Ascending aorta (tissue), 2 donors: ENCODE measurements at regions not wholly inside any gene's neighbourhood (a gene's known extent, or its start where the extent isn't known, plus 50 kb on each side); places are given as distances from the start of the nearest gene placed in this dataset.

Experiments
- DNase-seq, 2 donors: peaks; one replicate each; pipeline ENCODE4 v3.0.0-alpha.2; 2019; ENCODE audit warnings: low spot score in 2 of 2
- H3K27ac ChIP-seq, 2 donors: fragments of 200-600 bp; sonication (generic); one replicate each; pipeline ENCODE4 v1.5.1; 2016 to 2017; ENCODE audit warnings: mild to moderate bottlenecking in 1 of 2
- H3K27me3 ChIP-seq: fragments of 200-600 bp; sonication (generic); one replicate; pipeline ENCODE4 v1.5.1; 2017
- H3K36me3 ChIP-seq, 2 donors: fragments of 200-600 bp; sonication (generic); one replicate each; pipeline ENCODE4 v1.5.1; 2016
- H3K4me1 ChIP-seq, 2 donors: fragments of 200-600 bp; sonication (generic); one replicate each; pipeline ENCODE4 v1.5.1; 2016 to 2017; ENCODE audit warnings: mild to moderate bottlenecking in 1 of 2
- H3K4me3 ChIP-seq, 2 donors: fragments of 200-600 bp; sonication (generic); one replicate each; pipeline ENCODE4 v1.5.1; 2016 to 2017; ENCODE audit warnings: mild to moderate bottlenecking in 1 of 2
- H3K9me3 ChIP-seq, 2 donors: fragments of 200-600 bp; sonication (generic); one replicate each; pipeline ENCODE4 v1.5.1; 2016
- CTCF ChIP-seq, 3 experiments: fragments of 200-600 bp in 2 of 3; fragments of 450-650 bp in 1 of 3; sonication (generic) in 2 of 3; IDR thresholded peaks; one replicate each; pipeline ENCODE4 v1.5.1; 2016 to 2019; ENCODE audit warnings: antibody characterized with exemption in 3 of 3, mild to moderate bottlenecking in 1 of 3, moderate library complexity in 1 of 3
- intact Hi-C: fragments of 100-400 bp; cut with DNase I; formaldehyde crosslinking; loops from one replicate; pipeline ENCODE4 v1.15.1; 2023

- no peak overlapping the region for H3K4me3 ChIP-seq
- TF ChIP-seq CTCF (IDR thresholded peaks at IDR 0.05), result no peak
- no peak for DNase-seq
- intact Hi-C loops, result no loop called here
- no peak overlapping the region for H3K27ac ChIP-seq
- H3K9me3 ChIP-seq, result no peaks in the 10 kb centered on the region
- no peaks in the 10 kb centered on the region for H3K4me1 ChIP-seq
- no peaks in the 10 kb centered on the region for H3K27me3 ChIP-seq
- no peaks in the 10 kb centered on the region for H3K36me3 ChIP-seq
Observed at GRCh38 chr16:85279825-85280545, 167.7 kb upstream of the CIBAR2 start.

GRCh38 chr16:85281181-85281580 lies 168.9 kb upstream of the CIBAR2 start:
- Histone ChIP-seq H3K27ac (no peak overlapping the region), H3K4me1 (peaks cover 4% of the 10 kb centered on the region in 2 donors), H3K9me3 (no peaks in the 10 kb centered on the region), H3K36me3 (no peaks in the 10 kb centered on the region), H3K27me3 (no peaks in the 10 kb centered on the region), H3K4me3 (no peak overlapping the region)
- intact Hi-C loops, result no loop called here
- no peak for TF ChIP-seq CTCF (IDR thresholded peaks at IDR 0.05)
- no peak for DNase-seq

GRCh38 chr16:85282842-85283241 lies 170.6 kb upstream of the CIBAR2 start:
- no peaks in the 10 kb centered on the region for H3K9me3 ChIP-seq
- DNase-seq, result no peak
- no peak for TF ChIP-seq CTCF (IDR thresholded peaks at IDR 0.05)
- no peak overlapping the region for H3K4me3 ChIP-seq
- H3K36me3 ChIP-seq, result no peaks in the 10 kb centered on the region
- H3K27ac ChIP-seq, result no peak overlapping the region
- intact Hi-C loops, result no loop called here
- H3K27me3 ChIP-seq, result no peaks in the 10 kb centered on the region
- peaks cover 8 to 14% of the 10 kb centered on the region in 2 donors for H3K4me1 ChIP-seq

- H3K4me3 ChIP-seq, result no peak overlapping the region
- peaks cover 8 to 14% of the 10 kb centered on the region in 2 donors for H3K4me1 ChIP-seq
- intact Hi-C loops, result no loop called here
- no peak for DNase-seq
- no peak for TF ChIP-seq CTCF (IDR thresholded peaks at IDR 0.05)
- H3K27me3 ChIP-seq, result no peaks in the 10 kb centered on the region
- no peaks in the 10 kb centered on the region for H3K9me3 ChIP-seq
- no peaks in the 10 kb centered on the region for H3K36me3 ChIP-seq
- no peak overlapping the region for H3K27ac ChIP-seq
Observed at GRCh38 chr16:85283305-85284050, 171.2 kb upstream of the CIBAR2 start.

GRCh38 chr16:85284141-85284817 lies 172.0 kb upstream of the CIBAR2 start:
- DNase-seq, result no peak
- Histone ChIP-seq H3K4me1 (peaks cover 8 to 14% of the 10 kb centered on the region in 2 donors), H3K4me3 (no peak overlapping the region), H3K27me3 (no peaks in the 10 kb centered on the region), H3K36me3 (no peaks in the 10 kb centered on the region), H3K27ac (no peak overlapping the region), H3K9me3 (no peaks in the 10 kb centered on the region)
- intact Hi-C loops, result no loop called here
- no peak for TF ChIP-seq CTCF (IDR thresholded peaks at IDR 0.05)
